Suprapubic skin (tissue), 4 donors: ENCODE measurements at regions not wholly inside any gene's neighbourhood (a gene's known extent, or its start where the extent isn't known, plus 50 kb on each side); places are given as distances from the start of the nearest gene placed in this dataset.
"Not testable (repeated sequence)": the region's sequence is repeated elsewhere in the genome, so short reads cannot be mapped to it uniquely, and the experiment has no call there.

Experiments
- DNase-seq, 2 donors: peaks; one replicate each; pipeline ENCODE4 v3.0.0-alpha.2; 2019; ENCODE audit warnings: low spot score in 2 of 2
- H3K27ac ChIP-seq: fragments of 200-600 bp; sonication (generic); one replicate; pipeline ENCODE4 v1.5.1; 2019
- H3K27me3 ChIP-seq: fragments of 200-600 bp; sonication (generic); one replicate; pipeline ENCODE4 v1.5.1; 2019
- H3K36me3 ChIP-seq: fragments of 200-600 bp; sonication (generic); one replicate; pipeline ENCODE4 v1.5.1; 2019
- H3K4me1 ChIP-seq: fragments of 200-600 bp; sonication (generic); one replicate; pipeline ENCODE4 v1.5.1; 2019
- H3K4me3 ChIP-seq: fragments of 200-600 bp; sonication (generic); one replicate; pipeline ENCODE4 v1.5.1; 2019; ENCODE audit warnings: mild to moderate bottlenecking
- H3K9me3 ChIP-seq: fragments of 200-600 bp; sonication (generic); one replicate; pipeline ENCODE4 v1.5.1; 2019
- EP300 ChIP-seq: sonication (generic); formaldehyde crosslinking; IDR thresholded peaks from one replicate; pipeline ENCODE4 v1.6.1; 2017; ENCODE audit warnings: antibody characterized with exemption
- POLR2A ChIP-seq, 2 donors: fragments of 450-650 bp; IDR thresholded peaks; one replicate each; pipeline ENCODE4 v1.6.1; 2017; ENCODE audit warnings: antibody characterized with exemption in 2 of 2, mild to moderate bottlenecking in 2 of 2, moderate library complexity in 2 of 2
- POLR2AphosphoS5 ChIP-seq, 3 donors: sonication (generic); formaldehyde crosslinking; IDR thresholded peaks; one replicate each; pipeline ENCODE4 v1.6.1; 2017; ENCODE audit warnings: antibody characterized with exemption in 3 of 3
- WGBS: methylation state at CpG from one replicate; pipeline ENCODE4 v1.1.5; 2018; 5-methylcytosine and 5-hydroxymethylcytosine counted together
- TF ChIP-seq, protein P1 (sequence below), 2 donors: fragments of 200-600 bp in 1 of 2; fragments of 450-650 bp in 1 of 2; sonication (generic) in 1 of 2; IDR thresholded peaks; one replicate each; pipeline ENCODE4 v1.5.1; 2016 to 2019; ENCODE audit warnings: antibody characterized with exemption in 2 of 2, mild to moderate bottlenecking in 1 of 2, moderate library complexity in 1 of 2

DNA sequence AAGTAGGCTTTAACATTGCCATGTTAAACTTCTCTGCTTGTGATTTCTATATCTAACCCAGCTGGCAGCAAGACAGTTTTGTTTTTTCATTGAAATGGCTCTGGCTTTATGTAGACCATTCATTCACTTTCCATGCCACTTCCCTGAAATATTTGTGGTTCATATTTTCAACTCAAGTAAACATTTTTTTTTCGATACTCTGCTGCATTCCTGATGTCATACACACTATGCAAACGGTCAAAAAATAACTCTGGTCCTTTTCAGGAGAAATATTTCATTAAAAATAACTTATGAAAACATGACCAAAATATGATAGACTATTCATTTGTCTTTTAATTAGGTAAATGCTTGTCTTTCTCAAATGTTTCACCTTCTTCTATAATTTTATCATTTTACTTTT, 116.3 kb downstream of the USP22 start:
- Histone ChIP-seq H3K27me3 (no peaks in the 10 kb centered on the region), H3K27ac (no peak overlapping the region), H3K9me3 (no peaks in the 10 kb centered on the region), H3K36me3 (no peaks in the 10 kb centered on the region), H3K4me1 (peaks cover 6% of the 10 kb centered on the region), H3K4me3 (no peak overlapping the region)
- no peak for DNase-seq
- TF ChIP-seq, protein P1, sequence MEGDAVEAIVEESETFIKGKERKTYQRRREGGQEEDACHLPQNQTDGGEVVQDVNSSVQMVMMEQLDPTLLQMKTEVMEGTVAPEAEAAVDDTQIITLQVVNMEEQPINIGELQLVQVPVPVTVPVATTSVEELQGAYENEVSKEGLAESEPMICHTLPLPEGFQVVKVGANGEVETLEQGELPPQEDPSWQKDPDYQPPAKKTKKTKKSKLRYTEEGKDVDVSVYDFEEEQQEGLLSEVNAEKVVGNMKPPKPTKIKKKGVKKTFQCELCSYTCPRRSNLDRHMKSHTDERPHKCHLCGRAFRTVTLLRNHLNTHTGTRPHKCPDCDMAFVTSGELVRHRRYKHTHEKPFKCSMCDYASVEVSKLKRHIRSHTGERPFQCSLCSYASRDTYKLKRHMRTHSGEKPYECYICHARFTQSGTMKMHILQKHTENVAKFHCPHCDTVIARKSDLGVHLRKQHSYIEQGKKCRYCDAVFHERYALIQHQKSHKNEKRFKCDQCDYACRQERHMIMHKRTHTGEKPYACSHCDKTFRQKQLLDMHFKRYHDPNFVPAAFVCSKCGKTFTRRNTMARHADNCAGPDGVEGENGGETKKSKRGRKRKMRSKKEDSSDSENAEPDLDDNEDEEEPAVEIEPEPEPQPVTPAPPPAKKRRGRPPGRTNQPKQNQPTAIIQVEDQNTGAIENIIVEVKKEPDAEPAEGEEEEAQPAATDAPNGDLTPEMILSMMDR (IDR thresholded peaks at IDR 0.05): no peak
- no peak for TF ChIP-seq POLR2AphosphoS5 (IDR thresholded peaks at IDR 0.05)
- no peak for TF ChIP-seq POLR2A (IDR thresholded peaks at IDR 0.05)
- no peak for TF ChIP-seq EP300
- 66% methylated on average over 2 of the region's 2 CpGs for WGBS

DNA sequence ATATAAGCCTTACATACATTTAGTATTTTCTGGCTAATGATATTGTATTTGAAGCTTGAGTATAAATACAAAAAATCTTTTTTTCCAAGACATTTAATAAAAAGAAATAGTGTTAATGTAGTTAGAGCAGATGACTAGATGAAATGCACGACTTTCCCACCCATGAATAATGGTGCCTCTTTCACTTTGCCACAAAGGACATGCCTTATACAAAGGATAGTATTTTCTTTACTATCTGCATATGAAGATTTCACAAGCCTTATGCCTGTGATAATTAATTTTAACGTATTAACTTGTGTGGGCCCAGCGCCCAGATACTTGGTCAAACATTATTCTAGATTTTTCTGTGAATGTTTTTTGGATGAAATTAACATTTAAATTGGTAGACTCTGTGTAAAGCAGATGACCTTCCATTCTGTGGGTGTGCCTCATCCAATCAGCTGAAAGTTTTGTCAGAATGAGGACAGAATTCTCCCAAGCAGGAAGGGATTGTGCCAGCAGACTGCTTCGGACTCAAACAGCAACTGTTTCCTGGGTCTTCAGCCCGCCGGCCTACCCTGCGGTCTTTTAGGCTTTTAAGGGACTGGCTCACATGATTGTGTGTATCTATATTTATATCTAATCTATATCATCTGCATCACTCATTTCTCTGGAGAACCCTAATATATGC, 115.4 kb downstream of the USP22 start:
- DNase-seq: no peak
- H3K4me1 ChIP-seq: no peaks in the 10 kb centered on the region
- H3K27me3 ChIP-seq: no peaks in the 10 kb centered on the region
- 79% methylated on average over 7 of the region's 7 CpGs for WGBS
- no peaks in the 10 kb centered on the region for H3K9me3 ChIP-seq
- H3K4me3 ChIP-seq: no peak overlapping the region
- TF ChIP-seq, protein P1 (IDR thresholded peaks at IDR 0.05): no peak
- TF ChIP-seq POLR2AphosphoS5 (IDR thresholded peaks at IDR 0.05): no peak
- no peak for TF ChIP-seq POLR2A (IDR thresholded peaks at IDR 0.05)
- TF ChIP-seq EP300: no peak
- H3K36me3 ChIP-seq: no peaks in the 10 kb centered on the region
- no peak overlapping the region for H3K27ac ChIP-seq

DNA sequence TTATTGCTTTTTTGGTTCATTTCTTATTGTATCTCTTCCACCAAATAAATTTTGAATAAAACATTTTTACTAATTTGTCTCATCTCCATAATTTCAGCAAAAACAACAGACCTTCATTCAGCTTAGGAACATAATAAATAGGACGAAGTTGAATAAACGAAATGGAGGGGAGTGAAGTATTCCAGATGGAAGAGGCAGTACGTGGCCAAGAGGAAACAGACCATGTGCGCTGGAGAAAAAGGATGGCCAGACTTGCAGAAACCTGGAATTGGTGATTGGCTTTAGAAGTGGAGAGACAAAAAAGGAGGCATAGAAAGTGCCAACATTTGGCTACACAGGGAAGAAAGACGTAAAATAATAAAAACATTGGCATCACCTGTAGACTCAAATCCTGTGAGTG, 113.5 kb downstream of the USP22 start:
- H3K36me3 ChIP-seq: no peaks in the 10 kb centered on the region
- WGBS: 84% methylated on average over 5 of the region's 5 CpGs
- DNase-seq: no peak
- no peaks in the 10 kb centered on the region for H3K9me3 ChIP-seq
- no peak for TF ChIP-seq POLR2A (IDR thresholded peaks at IDR 0.05)
- no peak for TF ChIP-seq POLR2AphosphoS5 (IDR thresholded peaks at IDR 0.05)
- no peak for TF ChIP-seq EP300
- TF ChIP-seq, protein P1 (IDR thresholded peaks at IDR 0.05): no peak
- no peak overlapping the region for H3K27ac ChIP-seq
- H3K27me3 ChIP-seq: no peaks in the 10 kb centered on the region
- no peak overlapping the region for H3K4me3 ChIP-seq
- H3K4me1 ChIP-seq: peaks cover 4% of the 10 kb centered on the region

DNA sequence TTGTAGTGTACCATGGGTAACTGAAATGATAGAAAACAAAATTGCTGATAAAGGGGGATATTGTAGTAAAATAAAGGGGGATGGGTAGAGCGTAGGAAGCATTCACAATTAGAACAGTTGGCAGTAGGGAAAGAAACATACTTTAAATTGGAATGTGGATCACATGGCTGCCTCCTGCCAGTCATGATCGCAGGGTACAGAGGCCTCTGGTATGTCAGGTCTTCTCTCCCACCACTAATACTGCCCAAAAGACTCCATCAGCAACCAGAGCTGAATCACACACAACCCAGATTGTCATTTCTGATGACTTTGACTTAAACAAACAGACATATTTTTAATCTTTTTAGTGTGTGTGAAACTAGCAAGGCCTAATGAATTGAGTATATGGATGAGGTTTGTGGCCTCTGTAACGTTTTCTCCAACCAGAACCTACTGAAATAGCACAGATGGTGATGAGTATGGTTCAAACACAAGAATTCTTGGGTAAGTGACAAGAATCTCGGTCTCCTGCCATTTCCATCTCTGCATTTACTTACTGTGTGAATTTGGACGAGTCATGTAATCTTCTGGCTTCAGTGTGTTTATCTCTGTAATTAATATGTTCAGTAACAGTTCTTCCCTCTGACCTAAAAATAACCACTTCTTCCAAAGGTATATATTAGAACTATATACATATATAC, 112.6 kb downstream of the USP22 start:
- Histone ChIP-seq H3K9me3 (no peaks in the 10 kb centered on the region), H3K27me3 (no peaks in the 10 kb centered on the region), H3K36me3 (no peaks in the 10 kb centered on the region), H3K4me1 (peaks cover 9% of the 10 kb centered on the region), H3K4me3 (no peak overlapping the region), H3K27ac (no peak overlapping the region)
- no peak for DNase-seq
- no peak for TF ChIP-seq EP300
- TF ChIP-seq POLR2AphosphoS5 (IDR thresholded peaks at IDR 0.05): no peak
- TF ChIP-seq POLR2A (IDR thresholded peaks at IDR 0.05): no peak
- TF ChIP-seq, protein P1 (IDR thresholded peaks at IDR 0.05): no peak
- 68% methylated on average over 5 of the region's 5 CpGs for WGBS

DNA sequence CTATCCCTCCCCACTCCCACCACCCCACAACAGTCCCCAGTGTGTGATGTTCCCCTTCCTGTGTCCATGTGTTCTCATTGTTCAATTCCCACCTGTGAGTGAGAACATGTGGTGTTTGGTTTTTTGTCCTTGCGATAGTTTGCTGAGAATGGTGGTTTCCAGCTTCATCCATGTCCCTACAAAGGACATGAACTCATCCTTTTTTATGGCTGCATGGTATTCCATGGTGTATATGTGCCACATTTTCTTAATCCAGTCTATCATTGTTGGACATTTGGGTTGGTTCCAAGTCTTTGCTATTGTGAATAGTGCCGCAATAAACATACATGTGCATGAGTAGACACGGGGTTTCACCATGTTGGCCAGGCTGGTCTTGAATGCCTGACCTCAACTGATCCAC, 109.8 kb downstream of the USP22 start:
- not testable (repeated sequence) for H3K36me3 ChIP-seq, H3K4me3 ChIP-seq, H3K27ac ChIP-seq, DNase-seq, H3K27me3 ChIP-seq, H3K9me3 ChIP-seq
- WGBS: 93% methylated on average over 3 of the region's 3 CpGs
- H3K4me1 ChIP-seq: peaks cover 28% of the 10 kb centered on the region
